Colonic mucosa (tissue), 4 donors: ENCODE measurements at regions not wholly inside any gene's neighbourhood (a gene's known extent, or its start where the extent isn't known, plus 50 kb on each side); places are given as distances from the start of the nearest gene placed in this dataset.

Source experiments
- DNase-seq: peaks from one replicate; pipeline ENCODE4 v3.0.0-alpha.2; 2020
- H3K27ac ChIP-seq: fragments of 200-600 bp; one replicate; pipeline ENCODE4 v1.8.0; 2021
- H3K27me3 ChIP-seq: fragments of 200-600 bp; one replicate; pipeline ENCODE4 v1.8.0; 2021
- H3K36me3 ChIP-seq: fragments of 200-600 bp; one replicate; pipeline ENCODE4 v1.8.0; 2021
- H3K4me1 ChIP-seq: fragments of 200-600 bp; one replicate; pipeline ENCODE4 v1.8.0; 2021; ENCODE audit warnings: mild to moderate bottlenecking
- H3K4me3 ChIP-seq: fragments of 200-600 bp; one replicate; pipeline ENCODE4 v1.8.0; 2021
- H3K9ac ChIP-seq, 2 donors: one replicate each; pipeline ENCODE4 v1.7.0; 2013; ENCODE audit warnings: control low read depth in 2 of 2, low read depth in 2 of 2, low read length in 2 of 2
- H3K9me3 ChIP-seq: fragments of 200-600 bp; one replicate; pipeline ENCODE4 v1.8.0; 2021
- intact Hi-C: fragments of 100-400 bp; cut with DNase I; formaldehyde crosslinking; loops from one replicate; pipeline ENCODE4 v1.14.1; 2022
- TF ChIP-seq, protein P1 (sequence below): fragments of 200-600 bp; IDR thresholded peaks from one replicate; pipeline ENCODE4 v1.8.0; 2022; ENCODE audit warnings: antibody characterized with exemption, mild to moderate bottlenecking
- donor health status: healthy.
- donor health status: DM: no; HTN: no; CAD: no.
- donor health status: DM: no; HTN: no; CAD: no.

DNA sequence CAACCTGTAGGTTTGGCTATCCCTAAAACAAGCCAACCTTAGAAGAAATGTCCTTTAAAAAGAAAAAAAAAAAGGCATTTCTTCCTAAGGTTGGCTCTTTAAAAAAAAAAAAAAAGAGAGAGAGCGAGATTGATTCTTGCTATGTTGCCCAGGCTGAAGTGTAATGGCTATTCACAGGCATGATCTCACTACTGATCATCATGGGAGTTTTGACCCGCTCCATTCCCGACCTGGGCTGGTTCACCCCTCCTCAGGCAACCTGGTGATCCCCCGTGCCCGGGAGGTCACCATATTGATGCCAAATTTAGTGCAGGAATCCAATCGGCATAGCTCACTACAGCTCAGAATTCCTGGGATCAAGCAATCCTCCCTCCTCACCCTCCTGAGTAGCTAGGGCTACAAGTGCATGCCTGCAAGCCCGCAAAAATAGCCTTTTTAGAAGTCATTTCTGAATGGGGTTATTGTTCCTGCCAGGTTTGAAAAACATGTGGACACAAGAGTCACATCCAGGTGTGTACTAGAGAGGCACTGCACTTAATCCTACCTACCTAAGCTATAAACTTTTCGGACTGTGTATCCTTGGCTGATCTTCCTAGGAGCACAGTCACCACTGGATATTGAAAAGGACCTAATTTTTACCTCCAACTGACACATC, 61.4 kb upstream of the ZCCHC13 start:
- Histone ChIP-seq H3K9ac (no peak overlapping the region), H3K9me3 (no peaks in the 10 kb centered on the region), H3K4me1 (no peaks in the 10 kb centered on the region), H3K36me3 (no peaks in the 10 kb centered on the region), H3K27ac (peak overlapping the region; percentile 10), H3K4me3 (no peak overlapping the region), H3K27me3 (no peaks in the 10 kb centered on the region)
- TF ChIP-seq, protein P1, sequence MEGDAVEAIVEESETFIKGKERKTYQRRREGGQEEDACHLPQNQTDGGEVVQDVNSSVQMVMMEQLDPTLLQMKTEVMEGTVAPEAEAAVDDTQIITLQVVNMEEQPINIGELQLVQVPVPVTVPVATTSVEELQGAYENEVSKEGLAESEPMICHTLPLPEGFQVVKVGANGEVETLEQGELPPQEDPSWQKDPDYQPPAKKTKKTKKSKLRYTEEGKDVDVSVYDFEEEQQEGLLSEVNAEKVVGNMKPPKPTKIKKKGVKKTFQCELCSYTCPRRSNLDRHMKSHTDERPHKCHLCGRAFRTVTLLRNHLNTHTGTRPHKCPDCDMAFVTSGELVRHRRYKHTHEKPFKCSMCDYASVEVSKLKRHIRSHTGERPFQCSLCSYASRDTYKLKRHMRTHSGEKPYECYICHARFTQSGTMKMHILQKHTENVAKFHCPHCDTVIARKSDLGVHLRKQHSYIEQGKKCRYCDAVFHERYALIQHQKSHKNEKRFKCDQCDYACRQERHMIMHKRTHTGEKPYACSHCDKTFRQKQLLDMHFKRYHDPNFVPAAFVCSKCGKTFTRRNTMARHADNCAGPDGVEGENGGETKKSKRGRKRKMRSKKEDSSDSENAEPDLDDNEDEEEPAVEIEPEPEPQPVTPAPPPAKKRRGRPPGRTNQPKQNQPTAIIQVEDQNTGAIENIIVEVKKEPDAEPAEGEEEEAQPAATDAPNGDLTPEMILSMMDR, result no peak
- no peak for DNase-seq
- intact Hi-C loops, result no loop called here

DNA sequence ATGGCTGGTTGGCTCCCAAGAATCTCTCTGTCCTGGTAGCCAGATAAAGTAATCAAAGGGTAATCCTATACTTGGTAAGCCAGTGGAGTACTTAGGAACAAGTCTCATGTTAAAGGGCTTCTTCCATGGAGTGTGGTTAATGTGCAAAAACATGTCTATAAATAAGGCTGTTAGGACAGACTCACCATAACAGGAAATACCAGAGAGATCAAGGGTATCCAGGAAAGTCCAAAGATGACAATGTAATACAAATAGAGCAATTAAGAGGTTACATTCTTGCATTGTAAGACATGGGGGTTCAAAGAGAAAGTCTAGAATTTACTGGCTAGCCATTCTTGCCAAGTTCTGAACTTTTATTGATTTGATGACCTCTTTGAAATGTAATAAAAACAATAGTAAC, 61.9 kb upstream of the ZCCHC13 start:
- Histone ChIP-seq H3K27me3 (no peaks in the 10 kb centered on the region), H3K4me3 (no peak overlapping the region), H3K36me3 (no peaks in the 10 kb centered on the region), H3K27ac (peak overlapping the region; percentile 10), H3K4me1 (no peaks in the 10 kb centered on the region), H3K9ac (no peak overlapping the region), H3K9me3 (no peaks in the 10 kb centered on the region)
- TF ChIP-seq, protein P1, result no peak
- DNase-seq, result no peak
- intact Hi-C loops, result no loop called here

DNA sequence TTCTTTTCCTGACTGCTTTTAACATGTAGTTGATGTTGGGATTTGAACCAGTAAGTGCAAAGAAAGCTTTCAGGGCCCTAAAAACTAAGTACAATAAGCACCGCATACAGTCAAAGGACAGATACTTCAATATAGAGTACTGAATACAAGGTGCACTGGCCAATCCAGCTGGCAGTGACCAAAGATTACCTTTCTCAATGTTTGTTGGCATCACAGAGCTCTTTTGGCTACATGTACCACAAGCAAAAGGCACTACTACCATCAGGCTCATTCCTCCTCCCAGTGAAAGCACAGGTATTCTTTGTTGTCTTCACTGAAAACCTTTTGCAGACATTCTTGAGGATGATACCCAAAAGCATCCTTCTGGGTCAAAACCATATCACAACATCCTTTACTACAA, 65.2 kb upstream of the ZCCHC13 start:
- H3K9me3 ChIP-seq, result no peaks in the 10 kb centered on the region
- DNase-seq, result no peak
- TF ChIP-seq, protein P1, result no peak
- no peaks in the 10 kb centered on the region for H3K4me1 ChIP-seq
- H3K36me3 ChIP-seq, result no peaks in the 10 kb centered on the region
- no peak overlapping the region for H3K27ac ChIP-seq
- H3K27me3 ChIP-seq, result no peaks in the 10 kb centered on the region
- intact Hi-C loops, result no loop called here
- H3K4me3 ChIP-seq, result no peak overlapping the region
- no peak overlapping the region for H3K9ac ChIP-seq

DNA sequence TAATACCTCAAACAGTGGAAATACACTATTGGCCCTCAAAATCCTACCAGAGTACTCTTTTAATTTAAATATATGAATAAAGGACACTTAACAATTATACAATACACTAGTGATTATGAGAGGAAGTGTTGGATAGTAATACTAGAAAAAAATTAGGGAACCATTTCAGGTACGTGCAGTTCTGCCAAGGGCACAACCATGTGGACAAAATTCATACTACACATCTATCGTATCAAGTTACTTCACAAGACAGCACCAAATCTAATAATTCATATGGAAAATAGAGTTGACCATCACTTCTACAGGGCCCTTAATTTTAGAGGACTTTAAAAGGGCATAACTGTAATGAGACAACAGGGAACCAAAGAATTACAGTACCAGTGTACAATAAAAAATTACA, 69.2 kb upstream of the ZCCHC13 start:
- H3K36me3 ChIP-seq, result no peaks in the 10 kb centered on the region

DNA sequence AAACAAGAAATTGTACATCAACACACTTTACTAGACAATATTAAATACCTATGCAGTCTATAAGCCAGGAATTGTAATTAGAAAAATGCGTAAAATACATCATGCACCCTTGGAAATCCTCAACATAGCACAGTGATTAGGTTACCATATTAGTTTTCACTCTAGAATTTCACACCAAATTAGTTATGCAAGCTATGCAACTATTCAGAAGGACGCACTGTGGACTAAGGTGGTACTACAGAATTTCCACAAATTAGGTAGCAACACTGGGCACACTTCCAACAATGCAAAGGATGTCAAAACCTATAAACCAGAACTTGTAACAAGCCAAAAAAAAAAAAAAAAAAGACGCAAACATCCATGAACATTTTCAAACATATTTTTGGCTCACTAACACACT, 71.1 kb upstream of the ZCCHC13 start:
- H3K4me1 ChIP-seq, result no peaks in the 10 kb centered on the region
- no peak for DNase-seq
- no peak overlapping the region for H3K27ac ChIP-seq
- intact Hi-C loops, result no loop called here
- no peaks in the 10 kb centered on the region for H3K27me3 ChIP-seq
- no peaks in the 10 kb centered on the region for H3K9me3 ChIP-seq
- H3K36me3 ChIP-seq, result no peaks in the 10 kb centered on the region
- H3K9ac ChIP-seq, result no peak overlapping the region
- no peak overlapping the region for H3K4me3 ChIP-seq
- TF ChIP-seq, protein P1, result no peak

More for the DNA sequence above, 69.2 kb upstream of the ZCCHC13 start:
- intact Hi-C loops, result no loop called here
- TF ChIP-seq, protein P1, result no peak
- Histone ChIP-seq H3K9ac (no peak overlapping the region), H3K4me1 (no peaks in the 10 kb centered on the region), H3K9me3 (no peaks in the 10 kb centered on the region), H3K4me3 (no peak overlapping the region), H3K27ac (no peak overlapping the region), H3K27me3 (no peaks in the 10 kb centered on the region)
- no peak for DNase-seq
